Ascending aorta (tissue), 2 donors: ENCODE measurements at regions not wholly inside any gene's neighbourhood (a gene's known extent, or its start where the extent isn't known, plus 50 kb on each side); places are given as distances from the start of the nearest gene placed in this dataset.

Source experiments
- DNase-seq, 2 donors: peaks; one replicate each; pipeline ENCODE4 v3.0.0-alpha.2; 2019; ENCODE audit warnings: low spot score in 2 of 2
- H3K27ac ChIP-seq, 2 donors: fragments of 200-600 bp; sonication (generic); one replicate each; pipeline ENCODE4 v1.5.1; 2016 to 2017; ENCODE audit warnings: mild to moderate bottlenecking in 1 of 2
- H3K27me3 ChIP-seq: fragments of 200-600 bp; sonication (generic); one replicate; pipeline ENCODE4 v1.5.1; 2017
- H3K36me3 ChIP-seq, 2 donors: fragments of 200-600 bp; sonication (generic); one replicate each; pipeline ENCODE4 v1.5.1; 2016
- H3K4me1 ChIP-seq, 2 donors: fragments of 200-600 bp; sonication (generic); one replicate each; pipeline ENCODE4 v1.5.1; 2016 to 2017; ENCODE audit warnings: mild to moderate bottlenecking in 1 of 2
- H3K4me3 ChIP-seq, 2 donors: fragments of 200-600 bp; sonication (generic); one replicate each; pipeline ENCODE4 v1.5.1; 2016 to 2017; ENCODE audit warnings: mild to moderate bottlenecking in 1 of 2
- H3K9me3 ChIP-seq, 2 donors: fragments of 200-600 bp; sonication (generic); one replicate each; pipeline ENCODE4 v1.5.1; 2016
- intact Hi-C: fragments of 100-400 bp; cut with DNase I; formaldehyde crosslinking; loops from one replicate; pipeline ENCODE4 v1.15.1; 2023
- TF ChIP-seq, protein P1 (sequence below), 3 experiments: fragments of 200-600 bp in 2 of 3; fragments of 450-650 bp in 1 of 3; sonication (generic) in 2 of 3; IDR thresholded peaks; one replicate each; pipeline ENCODE4 v1.5.1; 2016 to 2019; ENCODE audit warnings: antibody characterized with exemption in 3 of 3, mild to moderate bottlenecking in 1 of 3, moderate library complexity in 1 of 3

DNA sequence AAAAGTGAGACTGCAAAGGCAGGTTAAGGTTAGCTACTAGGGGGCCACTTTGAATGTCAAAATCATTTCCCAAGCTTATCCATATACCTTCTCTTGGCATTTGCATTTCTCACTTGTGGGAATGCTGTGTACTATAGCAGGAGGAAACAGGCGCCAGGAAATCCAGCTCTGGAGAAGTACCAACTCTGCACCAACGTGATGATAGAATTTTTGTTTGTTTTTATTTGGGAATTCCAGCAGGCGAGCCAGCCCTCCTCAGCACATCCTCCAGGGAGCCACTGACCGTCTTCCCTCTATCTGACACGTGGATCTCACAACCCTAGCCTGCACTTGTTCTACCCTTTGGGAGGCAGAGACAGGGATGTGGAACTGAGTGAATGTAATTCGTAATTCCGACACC lies 318.0 kb downstream of the ACTL7B start:
- no peaks in the 10 kb centered on the region for H3K9me3 ChIP-seq
- H3K27me3 ChIP-seq: no peaks in the 10 kb centered on the region
- no peak for DNase-seq
- H3K27ac ChIP-seq: no peak overlapping the region
- TF ChIP-seq, protein P1, sequence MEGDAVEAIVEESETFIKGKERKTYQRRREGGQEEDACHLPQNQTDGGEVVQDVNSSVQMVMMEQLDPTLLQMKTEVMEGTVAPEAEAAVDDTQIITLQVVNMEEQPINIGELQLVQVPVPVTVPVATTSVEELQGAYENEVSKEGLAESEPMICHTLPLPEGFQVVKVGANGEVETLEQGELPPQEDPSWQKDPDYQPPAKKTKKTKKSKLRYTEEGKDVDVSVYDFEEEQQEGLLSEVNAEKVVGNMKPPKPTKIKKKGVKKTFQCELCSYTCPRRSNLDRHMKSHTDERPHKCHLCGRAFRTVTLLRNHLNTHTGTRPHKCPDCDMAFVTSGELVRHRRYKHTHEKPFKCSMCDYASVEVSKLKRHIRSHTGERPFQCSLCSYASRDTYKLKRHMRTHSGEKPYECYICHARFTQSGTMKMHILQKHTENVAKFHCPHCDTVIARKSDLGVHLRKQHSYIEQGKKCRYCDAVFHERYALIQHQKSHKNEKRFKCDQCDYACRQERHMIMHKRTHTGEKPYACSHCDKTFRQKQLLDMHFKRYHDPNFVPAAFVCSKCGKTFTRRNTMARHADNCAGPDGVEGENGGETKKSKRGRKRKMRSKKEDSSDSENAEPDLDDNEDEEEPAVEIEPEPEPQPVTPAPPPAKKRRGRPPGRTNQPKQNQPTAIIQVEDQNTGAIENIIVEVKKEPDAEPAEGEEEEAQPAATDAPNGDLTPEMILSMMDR (IDR thresholded peaks at IDR 0.05): no peak
- no peak overlapping the region for H3K4me3 ChIP-seq
- no peaks in the 10 kb centered on the region for H3K4me1 ChIP-seq
- no peaks in the 10 kb centered on the region for H3K36me3 ChIP-seq
- intact Hi-C loops: no loop called here

GRCh38 chr9:108536836-108537601 lies 318.8 kb downstream of the ACTL7B start:
- Histone ChIP-seq H3K4me3 (no peak overlapping the region), H3K9me3 (no peaks in the 10 kb centered on the region), H3K27ac (no peak overlapping the region), H3K36me3 (no peaks in the 10 kb centered on the region), H3K27me3 (no peaks in the 10 kb centered on the region), H3K4me1 (no peaks in the 10 kb centered on the region)
- intact Hi-C loops: no loop called here
- DNase-seq: no peak
- TF ChIP-seq, protein P1 (IDR thresholded peaks at IDR 0.05): no peak

- TF ChIP-seq, protein P1 (IDR thresholded peaks at IDR 0.05): peak; percentile 12 to 42 (median 26)
- Histone ChIP-seq H3K9me3 (no peaks in the 10 kb centered on the region), H3K4me3 (no peak overlapping the region), H3K36me3 (no peaks in the 10 kb centered on the region), H3K27ac (no peak overlapping the region), H3K27me3 (no peaks in the 10 kb centered on the region), H3K4me1 (no peaks in the 10 kb centered on the region)
- no peak for DNase-seq
- intact Hi-C loops: no loop called here
Measured at GRCh38 chr9:108535526-108535925, 320.3 kb downstream of the ACTL7B start.

DNA sequence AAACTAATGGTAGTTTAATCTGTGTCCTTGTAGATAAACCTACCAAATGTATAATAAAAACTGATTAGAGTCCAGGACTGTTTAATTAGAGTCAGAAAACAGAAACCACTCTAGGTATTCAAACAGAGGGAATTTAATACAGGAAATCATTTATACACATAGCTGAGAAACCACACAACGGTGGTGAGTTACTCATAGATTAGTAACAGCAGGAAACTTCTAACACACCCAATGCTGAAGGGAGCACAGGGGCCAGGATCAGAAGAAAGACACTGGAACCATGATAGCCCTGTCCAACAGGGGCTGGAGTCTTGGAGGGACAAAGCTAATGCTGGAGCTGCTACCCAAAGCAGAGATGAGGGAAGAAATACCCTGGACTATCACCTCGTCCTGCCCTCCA lies 321.0 kb downstream of the ACTL7B start:
- intact Hi-C loops: no loop called here
- H3K27me3 ChIP-seq: no peaks in the 10 kb centered on the region

GRCh38 chr9:108530141-108530540 lies 325.6 kb downstream of the ACTL7B start:
- H3K9me3 ChIP-seq: no peaks in the 10 kb centered on the region
- H3K27me3 ChIP-seq: no peaks in the 10 kb centered on the region
- intact Hi-C loops: no loop called here
- TF ChIP-seq, protein P1 (IDR thresholded peaks at IDR 0.05): no peak
- no peak overlapping the region for H3K27ac ChIP-seq
- H3K4me1 ChIP-seq: no peaks in the 10 kb centered on the region
- no peak for DNase-seq
- H3K36me3 ChIP-seq: no peaks in the 10 kb centered on the region
- H3K4me3 ChIP-seq: no peak overlapping the region

More for the DNA sequence above, 321.0 kb downstream of the ACTL7B start:
- no peak for DNase-seq
- H3K9me3 ChIP-seq: no peaks in the 10 kb centered on the region
- no peaks in the 10 kb centered on the region for H3K4me1 ChIP-seq
- TF ChIP-seq, protein P1 (IDR thresholded peaks at IDR 0.05): no peak
- no peaks in the 10 kb centered on the region for H3K36me3 ChIP-seq
- H3K4me3 ChIP-seq: no peak overlapping the region
- no peak overlapping the region for H3K27ac ChIP-seq
